ENCODE measurements at regions not wholly inside any gene's neighbourhood (a gene's known extent, or its start where the extent isn't known, plus 50 kb on each side); places are given as distances from the start of the nearest gene placed in this dataset.

DNA sequence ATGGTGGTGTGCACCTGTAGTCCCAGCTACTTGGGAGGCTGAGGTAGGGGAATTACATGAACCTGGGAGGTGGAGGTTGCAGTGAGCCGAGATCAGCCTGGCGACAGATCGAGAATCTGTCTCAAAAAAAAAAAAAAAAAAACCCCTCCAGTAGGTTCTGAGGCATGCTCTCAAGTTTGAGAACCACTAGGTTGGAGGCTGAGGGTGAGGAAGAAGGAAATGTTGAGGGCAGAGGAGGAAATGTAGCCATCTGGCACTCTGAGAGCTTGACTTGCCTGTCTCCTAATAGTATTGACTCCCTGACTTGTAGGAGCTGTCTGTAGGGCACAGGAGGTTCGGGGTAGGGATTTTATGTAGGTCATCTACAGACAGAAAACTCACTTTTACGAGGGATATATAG, 204.6 kb downstream of the OPA1 start:
- ChIA-PET POLR2A (ENCODE audit: partially characterized antibody) (interaction anchor here (0.7 kb wide), 2 partner anchors 17 to 284 kb away, joined by 3 read pairs; no protein-coding TSS in a partner anchor), CTCF (ENCODE audit: partially characterized antibody) (no interaction called here)
- no peak overlapping the region for H2BK20ac ChIP-seq (ENCODE audit: low read length)
- H3K23me2 ChIP-seq (ENCODE audit: low read depth, low read length): no peaks in the 10 kb centered on the region
- no peak overlapping the region for H3K4me3 ChIP-seq (ENCODE audit: extremely low read depth in 1 of 4, insufficient read depth in 2 of 4, low read depth in 3 of 4, low read length in 4 of 4)
- H2BK15ac ChIP-seq (ENCODE audit: low read length): no peak overlapping the region
- FAIRE-seq: no peak
- H3K79me1 ChIP-seq (ENCODE audit: low read depth, low read length): no peaks in the 10 kb centered on the region
- 90% methylated on average over 5 of the region's 5 CpGs; no CpG with 5 or more reads in 1 of the 2 experiments for WGBS, 2 experiments (ENCODE audit: extremely low coverage in 1 of 2, insufficient coverage in 1 of 2, insufficient read length in 1 of 2, insufficient replicate concordance in 2 of 2, low coverage in 1 of 2, low lambda C conversion rate in 2 of 2, missing lambda C conversion rate in 1 of 2)
- no peak overlapping the region for H3K4me2 ChIP-seq (ENCODE audit: insufficient read depth in 1 of 2, low read depth in 2 of 2, low read length in 2 of 2)
- H4K91ac ChIP-seq (replicated peaks; ENCODE audit: insufficient read length, low read length): peak overlapping the region; percentile 46
- H3K4me1 ChIP-seq (replicated peaks in 1 of 4; ENCODE audit: control insufficient read depth in 3 of 4, insufficient read depth in 4 of 4, low read length in 3 of 4): peaks cover 0 to 2% (median 0%) of the 10 kb centered on the region in 4 experiments; a peak in 1 of 7 replicates
- no peak overlapping the region for H2AFZ ChIP-seq (ENCODE audit: low read length)
- no peak overlapping the region for H3K14ac ChIP-seq (ENCODE audit: insufficient read length)
- no peak overlapping the region for H3K56ac ChIP-seq (replicated peaks; ENCODE audit: insufficient read length, low read depth, low read length)
- no peaks in the 10 kb centered on the region for H3K79me2 ChIP-seq (ENCODE audit: control insufficient read depth in 1 of 2, insufficient read depth in 2 of 2, low read length in 2 of 2)
- no peaks in the 10 kb centered on the region; a peak in 1 of 7 replicates for H3K27me3 ChIP-seq (replicated peaks in 1 of 4; ENCODE audit: control insufficient read depth in 3 of 4, extremely low read depth in 1 of 4, insufficient read depth in 3 of 4, low read length in 3 of 4)
- H3K9me3 ChIP-seq (ENCODE audit: insufficient read depth in 2 of 2, low read depth in 1 of 2, low read length in 1 of 2): no peaks in the 10 kb centered on the region
- no peaks in the 10 kb centered on the region for H4K20me1 ChIP-seq (replicated peaks in 1 of 2; ENCODE audit: control insufficient read depth in 1 of 2, insufficient read depth in 2 of 2, low read length in 2 of 2)
- no peaks in the 10 kb centered on the region for H3K36me3 ChIP-seq (ENCODE audit: control insufficient read depth in 2 of 4, insufficient read depth in 4 of 4, low read length in 3 of 4)
- H3K27ac ChIP-seq (ENCODE audit: low read depth, low read length): no peak overlapping the region
- no peak overlapping the region for H3K9ac ChIP-seq (replicated peaks in 1 of 4; ENCODE audit: extremely low read depth in 1 of 4, low read depth in 3 of 4, low read length in 3 of 4)
- H2BK120ac ChIP-seq (replicated peaks; ENCODE audit: low read depth, low read length): no peak overlapping the region
- H4K8ac ChIP-seq (ENCODE audit: extremely low read depth, insufficient read depth, low read length): no peak overlapping the region
- no peak overlapping the region for H2BK5ac ChIP-seq (ENCODE audit: low read depth, low read length)
- no peak overlapping the region for H2AK5ac ChIP-seq (ENCODE audit: low read depth, low read length)
- H3K18ac ChIP-seq (ENCODE audit: extremely low read depth, low read length): no peak overlapping the region
- H3K23ac ChIP-seq (ENCODE audit: insufficient read length): no peak overlapping the region
- no peak overlapping the region for H2BK12ac ChIP-seq (ENCODE audit: low read depth, low read length)
- no peak overlapping the region for H4K5ac ChIP-seq (ENCODE audit: insufficient read length, low read depth, low read length)
- H3K4ac ChIP-seq (replicated peaks; ENCODE audit: insufficient read length, low read depth, low read length): no peak overlapping the region
- DNase-seq (ENCODE audit: low read depth in 1 of 2, low spot score in 2 of 2): no peak
- TF ChIP-seq EZH2 (IDR thresholded peaks at IDR 0.05; ENCODE audit: low read depth, low read length, severe bottlenecking) (no peak), JUND (IDR thresholded peaks at IDR 0.05; ENCODE audit: low read length) (no peak), TEAD4 (IDR thresholded peaks at IDR 0.05; ENCODE audit: low read depth, low read length) (no peak), CREB1 (IDR thresholded peaks at IDR 0.05) (no peak), BACH1 (IDR thresholded peaks at IDR 0.05; ENCODE audit: low read length) (no peak), POU5F1 (IDR thresholded peaks at IDR 0.05; ENCODE audit: low read depth, low read length) (no peak), NRF1 (IDR thresholded peaks at IDR 0.05; ENCODE audit: low read depth, low read length) (no peak), JUN (IDR thresholded peaks at IDR 0.05; ENCODE audit: low read depth, low read length) (no peak), PHF8 (conservative IDR thresholded peaks at IDR 0.05; ENCODE audit: low read depth, low read length) (no peak), ASH2L (IDR thresholded peaks at IDR 0.05; ENCODE audit: low read length) (no peak), YY1 (IDR thresholded peaks at IDR 0.05; ENCODE audit: low read depth, low read length) (no peak), FOSL1 (IDR thresholded peaks at IDR 0.05; ENCODE audit: insufficient read depth, low read depth, low read length) (no peak), TBP (IDR thresholded peaks at IDR 0.05; ENCODE audit: low read depth, low read length) (no peak), CEBPB (IDR thresholded peaks at IDR 0.05; ENCODE audit: low read depth, low read length) (no peak), CHD1 (IDR thresholded peaks at IDR 0.05; ENCODE audit: low read depth, low read length) (no peak), SIRT6 (IDR thresholded peaks at IDR 0.05; ENCODE audit: low read length) (no peak)
- TF ChIP-seq, protein P1, sequence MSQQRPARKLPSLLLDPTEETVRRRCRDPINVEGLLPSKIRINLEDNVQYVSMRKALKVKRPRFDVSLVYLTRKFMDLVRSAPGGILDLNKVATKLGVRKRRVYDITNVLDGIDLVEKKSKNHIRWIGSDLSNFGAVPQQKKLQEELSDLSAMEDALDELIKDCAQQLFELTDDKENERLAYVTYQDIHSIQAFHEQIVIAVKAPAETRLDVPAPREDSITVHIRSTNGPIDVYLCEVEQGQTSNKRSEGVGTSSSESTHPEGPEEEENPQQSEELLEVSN (IDR thresholded peaks at IDR 0.05): no peak

Measured in H1 (cell line).